ENCODE measurements at regions not wholly inside any gene's neighbourhood (a gene's known extent, or its start where the extent isn't known, plus 50 kb on each side); places are given as distances from the start of the nearest gene placed in this dataset.
A peak's percentile ranks its signal among the peaks of the same experiment; 100 is the strongest.
"Not testable (repeated sequence)": the region's sequence is repeated elsewhere in the genome, so short reads cannot be mapped to it uniquely, and the experiment has no call there.

- H3K27me3 ChIP-seq: no peaks in the 10 kb centered on the region
- no peak overlapping the region for H3K27ac ChIP-seq
- H3K4me1 ChIP-seq: peaks cover 0 to 6% (median 0%) of the 10 kb centered on the region in 4 donors
- TF ChIP-seq POLR2A (IDR thresholded peaks at IDR 0.05) (no peak), CTCF (IDR thresholded peaks at IDR 0.05) (no peak)
- no peaks in the 10 kb centered on the region for H3K9me3 ChIP-seq
- H3K4me3 ChIP-seq: no peak overlapping the region
- peak in 1 of 3 donors; percentile 34 for DNase-seq
- H3K36me3 ChIP-seq: no peaks in the 10 kb centered on the region
Measured at GRCh38 chr11:12058425-12059115, 50.1 kb upstream of the DKK3 start.

- not testable (repeated sequence) for H3K27me3 ChIP-seq, H3K4me3 ChIP-seq, H3K36me3 ChIP-seq, H3K4me1 ChIP-seq, H3K27ac ChIP-seq, H3K9me3 ChIP-seq
- DNase-seq: peak in 1 of 3 donors; percentile 9
Measured at GRCh38 chr11:12059144-12059543, 50.7 kb upstream of the DKK3 start.

GRCh38 chr11:12060385-12060985 is 49.9 kb upstream of the MICAL2 start:
- Histone ChIP-seq H3K4me3 (no peak overlapping the region), H3K9me3 (no peaks in the 10 kb centered on the region), H3K27ac (no peak overlapping the region), H3K27me3 (no peaks in the 10 kb centered on the region), H3K4me1 (no peaks in the 10 kb centered on the region), H3K36me3 (no peaks in the 10 kb centered on the region)
- TF ChIP-seq CTCF (IDR thresholded peaks at IDR 0.05): no peak
- no peak for TF ChIP-seq POLR2A (IDR thresholded peaks at IDR 0.05)
- peak in 1 of 3 donors; percentile 9 for DNase-seq
